Parathyroid adenoma (tissue), 2 donors: ENCODE measurements at regions not wholly inside any gene's neighbourhood (a gene's known extent, or its start where the extent isn't known, plus 50 kb on each side); places are given as distances from the start of the nearest gene placed in this dataset.

Source experiments
- H2AFZ ChIP-seq: fragments of 300-600 bp; sonication (generic); one replicate; pipeline ENCODE4 v1.7.0; 2017; ENCODE audit warnings: antibody characterized with exemption, mild to moderate bottlenecking
- H3K27ac ChIP-seq: fragments of 300-600 bp; sonication (generic); one replicate; pipeline ENCODE4 v1.7.0; 2017
- H3K27me3 ChIP-seq: fragments of 300-600 bp; sonication (generic); one replicate; pipeline ENCODE4 v1.7.0; 2017; ENCODE audit warnings: low read length; ENCODE audit not compliant: control insufficient read depth, insufficient read depth
- H3K36me3 ChIP-seq: fragments of 300-600 bp; sonication (generic); one replicate; pipeline ENCODE4 v1.7.0; 2017; ENCODE audit warnings: low read length; ENCODE audit not compliant: control insufficient read depth, insufficient read depth
- H3K4me1 ChIP-seq: fragments of 300-600 bp; sonication (generic); one replicate; pipeline ENCODE4 v1.7.0; 2017; ENCODE audit warnings: control low read depth
- H3K4me2 ChIP-seq: fragments of 300-600 bp; sonication (generic); one replicate; pipeline ENCODE4 v1.7.0; 2017; ENCODE audit warnings: low read length
- H3K4me3 ChIP-seq: fragments of 300-600 bp; sonication (generic); one replicate; pipeline ENCODE4 v1.7.0; 2017; ENCODE audit warnings: low read depth, low read length
- H3K79me2 ChIP-seq: fragments of 300-600 bp; sonication (generic); one replicate; pipeline ENCODE4 v1.7.0; 2017; ENCODE audit warnings: control low read depth
- H3K9ac ChIP-seq: fragments of 300-600 bp; sonication (generic); one replicate; pipeline ENCODE4 v1.7.0; 2017; ENCODE audit warnings: mild to moderate bottlenecking
- H3K9me3 ChIP-seq: fragments of 300-600 bp; sonication (generic); one replicate; pipeline ENCODE4 v1.7.0; 2017; ENCODE audit warnings: low read length; ENCODE audit not compliant: control insufficient read depth
- CTCF ChIP-seq: fragments of 300-600 bp; sonication (generic); IDR thresholded peaks from one replicate; pipeline ENCODE4 v1.7.0; 2017; ENCODE audit warnings: antibody characterized with exemption, mild to moderate bottlenecking
- donor health status: primary hyperparathyroidism.

GRCh38 chr2:59726228-59727120 is 827.0 kb downstream of the BCL11A start:
- H3K4me1 ChIP-seq: no peaks in the 10 kb centered on the region
- no peaks in the 10 kb centered on the region for H3K79me2 ChIP-seq
- TF ChIP-seq CTCF: no peak
- H3K27me3 ChIP-seq: no peaks in the 10 kb centered on the region
- no peak overlapping the region for H3K4me2 ChIP-seq
- H2AFZ ChIP-seq: no peak overlapping the region
- H3K36me3 ChIP-seq: no peaks in the 10 kb centered on the region
- no peak overlapping the region for H3K9ac ChIP-seq
- H3K4me3 ChIP-seq: no peak overlapping the region
- H3K9me3 ChIP-seq: no peaks in the 10 kb centered on the region
- no peak overlapping the region for H3K27ac ChIP-seq

GRCh38 chr2:59724746-59725145 is 828.7 kb downstream of the BCL11A start:
- no peaks in the 10 kb centered on the region for H3K9me3 ChIP-seq
- no peak overlapping the region for H3K9ac ChIP-seq
- no peak overlapping the region for H3K4me3 ChIP-seq
- no peaks in the 10 kb centered on the region for H3K27me3 ChIP-seq
- no peaks in the 10 kb centered on the region for H3K4me1 ChIP-seq
- H3K27ac ChIP-seq: no peak overlapping the region
- H3K36me3 ChIP-seq: no peaks in the 10 kb centered on the region
- H3K4me2 ChIP-seq: no peak overlapping the region
- H2AFZ ChIP-seq: no peak overlapping the region
- no peaks in the 10 kb centered on the region for H3K79me2 ChIP-seq
- no peak for TF ChIP-seq CTCF

GRCh38 chr2:59720296-59720866 is 833.1 kb downstream of the BCL11A start:
- H2AFZ ChIP-seq: no peak overlapping the region
- H3K4me2 ChIP-seq: no peak overlapping the region
- H3K9me3 ChIP-seq: no peaks in the 10 kb centered on the region
- no peaks in the 10 kb centered on the region for H3K27me3 ChIP-seq
- H3K9ac ChIP-seq: no peak overlapping the region
- no peak for TF ChIP-seq CTCF
- no peaks in the 10 kb centered on the region for H3K36me3 ChIP-seq
- H3K79me2 ChIP-seq: no peaks in the 10 kb centered on the region
- H3K4me1 ChIP-seq: no peaks in the 10 kb centered on the region
- no peak overlapping the region for H3K27ac ChIP-seq
- no peak overlapping the region for H3K4me3 ChIP-seq

GRCh38 chr2:59713577-59713976 is 839.9 kb downstream of the BCL11A start:
- Histone ChIP-seq H2AFZ (no peak overlapping the region), H3K9ac (no peak overlapping the region), H3K4me3 (no peak overlapping the region), H3K9me3 (no peaks in the 10 kb centered on the region), H3K27me3 (no peaks in the 10 kb centered on the region), H3K4me2 (no peak overlapping the region), H3K79me2 (no peaks in the 10 kb centered on the region), H3K4me1 (no peaks in the 10 kb centered on the region), H3K36me3 (no peaks in the 10 kb centered on the region), H3K27ac (no peak overlapping the region)
- TF ChIP-seq CTCF: no peak
